AG04449 (cell line): ENCODE measurements at regions not wholly inside any gene's neighbourhood (a gene's known extent, or its start where the extent isn't known, plus 50 kb on each side); places are given as distances from the start of the nearest gene placed in this dataset.

ENCODE experiments used
- CTCF ChIA-PET: fragments of 350-600 bp; formaldehyde crosslinking; extraction: SDS; loops from one replicate; lab custom pipeline; 2021; ENCODE audit warnings: antibody characterized with exemption; lab: Yijun Ruan, JAX
- POLR2A ChIA-PET: fragments of 400-600, 350-600 bp; formaldehyde crosslinking; extraction: SDS; loops from one replicate; lab custom pipeline; 2020; ENCODE audit warnings: antibody characterized with exemption, inconsistent platforms; lab: Yijun Ruan, JAX
- DNase-seq: peaks from one replicate; pipeline ENCODE4 v3.0.0-alpha.2; 2010; ENCODE audit warnings: low read depth, low spot score
- H3K4me3 ChIP-seq: 2 replicates; pipeline ENCODE4 v1.5.1; 2011; ENCODE audit warnings: low read depth, mild to moderate bottlenecking, control low read depth, low read length
- CTCF ChIP-seq: IDR thresholded peaks from one replicate; pipeline ENCODE4 v1.5.1; 2011; ENCODE audit warnings: mild to moderate bottlenecking, moderate library complexity, low read length, control low read depth, inconsistent platforms; ENCODE audit not compliant: insufficient read depth; ENCODE audit errors: missing control alignments

- no peak for TF ChIP-seq CTCF
- H3K4me3 ChIP-seq, result no peak overlapping the region
- CTCF ChIA-PET, result no interaction called here
- no peak for DNase-seq
- POLR2A ChIA-PET, result no interaction called here
Observed at GRCh38 chr14:104516906-104517305, 62.7 kb upstream of the C14orf180 start.

- no peak for DNase-seq
- CTCF ChIA-PET, result no interaction called here
Observed at GRCh38 chr14:104517426-104517825, 62.1 kb upstream of the C14orf180 start.

GRCh38 chr14:104517867-104518266 is 61.7 kb upstream of the C14orf180 start:
- POLR2A ChIA-PET, result no interaction called here
- DNase-seq, result no peak
- CTCF ChIA-PET, result no interaction called here
- H3K4me3 ChIP-seq, result no peak overlapping the region
- no peak for TF ChIP-seq CTCF

More at GRCh38 chr14:104517426-104517825, 62.1 kb upstream of the C14orf180 start:
- no peak for TF ChIP-seq CTCF
- no peak overlapping the region for H3K4me3 ChIP-seq
- POLR2A ChIA-PET, result no interaction called here

- no peak for DNase-seq
- TF ChIP-seq CTCF, result no peak
- ChIA-PET CTCF (no interaction called here), POLR2A (no interaction called here)
- no peak overlapping the region for H3K4me3 ChIP-seq
Observed at GRCh38 chr14:104518659-104519350, 60.8 kb upstream of the C14orf180 start.

GRCh38 chr14:104519721-104520120 is 59.8 kb upstream of the C14orf180 start:
- TF ChIP-seq CTCF, result no peak
- ChIA-PET CTCF (no interaction called here), POLR2A (no interaction called here)
- H3K4me3 ChIP-seq, result no peak overlapping the region
- no peak for DNase-seq

GRCh38 chr14:104520620-104521410 is 58.7 kb upstream of the C14orf180 start:
- H3K4me3 ChIP-seq, result no peak overlapping the region
- TF ChIP-seq CTCF, result no peak
- no peak for DNase-seq
- CTCF ChIA-PET, result no interaction called here
- POLR2A ChIA-PET, result no interaction called here
